ENCODE measurements at regions not wholly inside any gene's neighbourhood (a gene's known extent, or its start where the extent isn't known, plus 50 kb on each side); places are given as distances from the start of the nearest gene placed in this dataset.

- Mint-ChIP-seq H3K27me3 (no peaks in the 10 kb centered on the region), H3K36me3 (no peaks in the 10 kb centered on the region), H3K4me3 (no peak overlapping the region), H3K9me3 (no peaks in the 10 kb centered on the region), H3K4me1 (ENCODE audit: unreplicated experiment) (peaks cover 5% of the 10 kb centered on the region), H3K27ac (no peak overlapping the region)
- TF ChIP-seq, protein P1, sequence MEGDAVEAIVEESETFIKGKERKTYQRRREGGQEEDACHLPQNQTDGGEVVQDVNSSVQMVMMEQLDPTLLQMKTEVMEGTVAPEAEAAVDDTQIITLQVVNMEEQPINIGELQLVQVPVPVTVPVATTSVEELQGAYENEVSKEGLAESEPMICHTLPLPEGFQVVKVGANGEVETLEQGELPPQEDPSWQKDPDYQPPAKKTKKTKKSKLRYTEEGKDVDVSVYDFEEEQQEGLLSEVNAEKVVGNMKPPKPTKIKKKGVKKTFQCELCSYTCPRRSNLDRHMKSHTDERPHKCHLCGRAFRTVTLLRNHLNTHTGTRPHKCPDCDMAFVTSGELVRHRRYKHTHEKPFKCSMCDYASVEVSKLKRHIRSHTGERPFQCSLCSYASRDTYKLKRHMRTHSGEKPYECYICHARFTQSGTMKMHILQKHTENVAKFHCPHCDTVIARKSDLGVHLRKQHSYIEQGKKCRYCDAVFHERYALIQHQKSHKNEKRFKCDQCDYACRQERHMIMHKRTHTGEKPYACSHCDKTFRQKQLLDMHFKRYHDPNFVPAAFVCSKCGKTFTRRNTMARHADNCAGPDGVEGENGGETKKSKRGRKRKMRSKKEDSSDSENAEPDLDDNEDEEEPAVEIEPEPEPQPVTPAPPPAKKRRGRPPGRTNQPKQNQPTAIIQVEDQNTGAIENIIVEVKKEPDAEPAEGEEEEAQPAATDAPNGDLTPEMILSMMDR (conservative IDR thresholded peaks at IDR 0.05) = no peak
- DNase-seq (ENCODE audit: extremely low spot score, unreplicated experiment) = no peak
Observed at GRCh38 chr2:35463805-35464596, 891.6 kb upstream of the CRIM1 start.

DNA sequence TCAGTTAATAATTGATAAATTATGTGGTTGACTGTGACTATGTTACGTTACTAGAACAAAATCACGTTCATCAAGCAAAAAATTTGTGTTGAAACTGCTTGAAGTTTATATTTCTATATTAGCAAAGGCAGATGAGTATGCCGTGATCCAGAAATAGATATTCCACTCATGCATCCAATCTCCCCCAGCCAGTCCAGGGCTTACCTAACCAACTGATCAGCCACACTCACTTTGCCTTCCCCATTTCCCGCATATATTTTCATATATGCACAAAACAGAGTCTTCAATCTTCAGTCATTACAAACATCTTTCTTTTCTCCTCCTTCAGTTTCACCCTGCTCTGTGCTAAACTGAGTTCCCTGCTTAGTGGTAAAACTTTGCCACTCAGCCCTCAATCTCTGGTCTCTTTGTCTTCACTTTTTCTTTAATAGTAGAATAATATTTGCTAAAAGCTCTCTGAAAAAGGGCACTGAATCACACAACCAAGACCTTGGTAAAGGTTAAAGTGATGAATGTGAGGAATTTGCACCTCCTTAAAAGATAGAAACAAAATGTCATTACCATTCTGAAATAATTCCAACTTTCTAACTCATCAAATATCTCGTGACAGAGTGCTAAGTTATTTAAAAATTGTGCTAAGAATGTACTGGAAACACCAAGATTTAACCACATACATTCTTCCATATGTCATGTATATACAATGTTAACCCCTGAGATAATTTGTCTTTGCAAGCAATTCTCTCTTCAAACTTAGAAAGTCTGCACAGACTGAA is 893.2 kb upstream of the CRIM1 start:
- H3K4me3 Mint-ChIP-seq = no peak overlapping the region
- H3K9me3 Mint-ChIP-seq = no peaks in the 10 kb centered on the region
- H3K36me3 Mint-ChIP-seq = no peaks in the 10 kb centered on the region
- DNase-seq (ENCODE audit: extremely low spot score, unreplicated experiment) = no peak
- H3K27me3 Mint-ChIP-seq = no peaks in the 10 kb centered on the region
- no peaks in the 10 kb centered on the region for H3K4me1 Mint-ChIP-seq (ENCODE audit: unreplicated experiment)
- no peak overlapping the region for H3K27ac Mint-ChIP-seq
- TF ChIP-seq, protein P1 (conservative IDR thresholded peaks at IDR 0.05) = no peak

- H3K36me3 Mint-ChIP-seq = no peaks in the 10 kb centered on the region
- DNase-seq (ENCODE audit: extremely low spot score, unreplicated experiment) = no peak
- H3K4me3 Mint-ChIP-seq = no peak overlapping the region
- H3K27me3 Mint-ChIP-seq = no peaks in the 10 kb centered on the region
- no peak overlapping the region for H3K27ac Mint-ChIP-seq
- no peaks in the 10 kb centered on the region for H3K4me1 Mint-ChIP-seq (ENCODE audit: unreplicated experiment)
- TF ChIP-seq, protein P1 (conservative IDR thresholded peaks at IDR 0.05) = no peak
- no peaks in the 10 kb centered on the region for H3K9me3 Mint-ChIP-seq
Observed at GRCh38 chr2:35461406-35461805, 894.2 kb upstream of the CRIM1 start.

DNA sequence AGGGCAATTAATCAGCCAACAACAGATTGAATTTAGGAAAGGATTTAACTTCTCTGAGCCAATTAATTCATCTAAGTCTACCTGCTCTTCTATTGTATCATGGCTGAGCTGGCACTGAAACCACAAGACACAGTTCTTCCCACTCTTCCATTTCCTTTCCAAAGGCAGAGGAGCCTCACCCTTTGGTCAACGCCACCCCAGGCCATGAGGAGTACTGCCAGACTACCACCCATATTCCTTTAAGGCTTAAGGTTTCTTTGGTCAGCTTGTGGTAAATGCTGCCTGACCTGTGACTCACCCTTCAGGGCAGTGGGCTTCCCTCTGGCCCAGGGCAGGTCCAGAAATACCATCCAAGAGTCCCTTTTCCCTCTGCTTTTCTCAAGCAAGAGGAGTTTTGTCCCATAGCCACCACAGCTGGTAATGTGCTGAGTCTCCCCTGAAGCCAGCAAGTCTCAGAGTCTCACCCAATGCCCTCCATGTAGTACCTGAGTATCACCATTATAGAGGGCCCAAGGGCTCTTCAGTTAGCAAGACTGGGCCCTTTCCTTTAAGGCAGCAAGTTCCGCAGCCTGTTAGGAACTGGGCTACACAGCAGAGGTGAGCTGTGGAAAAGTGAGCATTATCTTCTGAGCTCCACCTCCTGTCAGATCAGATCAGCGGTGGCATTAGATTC is 900.5 kb upstream of the CRIM1 start:
- H3K4me3 Mint-ChIP-seq = no peak overlapping the region
- no peak overlapping the region for H3K27ac Mint-ChIP-seq
- no peak for DNase-seq (ENCODE audit: extremely low spot score, unreplicated experiment)
- H3K4me1 Mint-ChIP-seq (ENCODE audit: unreplicated experiment) = no peaks in the 10 kb centered on the region
- H3K27me3 Mint-ChIP-seq = no peaks in the 10 kb centered on the region
- no peaks in the 10 kb centered on the region for H3K36me3 Mint-ChIP-seq
- TF ChIP-seq, protein P1 (conservative IDR thresholded peaks at IDR 0.05) = peak; percentile 37
- H3K9me3 Mint-ChIP-seq = no peaks in the 10 kb centered on the region

GRCh38 chr2:35447821-35448220 is 907.8 kb upstream of the CRIM1 start:
- no peak overlapping the region for H3K4me3 Mint-ChIP-seq
- no peak overlapping the region for H3K27ac Mint-ChIP-seq
- TF ChIP-seq, protein P1 (conservative IDR thresholded peaks at IDR 0.05) = no peak
- no peaks in the 10 kb centered on the region for H3K27me3 Mint-ChIP-seq
- DNase-seq (ENCODE audit: extremely low spot score, unreplicated experiment) = no peak
- H3K4me1 Mint-ChIP-seq (ENCODE audit: unreplicated experiment) = no peaks in the 10 kb centered on the region
- no peaks in the 10 kb centered on the region for H3K36me3 Mint-ChIP-seq
- no peaks in the 10 kb centered on the region for H3K9me3 Mint-ChIP-seq
